ENCODE measurements at regions not wholly inside any gene's neighbourhood (a gene's known extent, or its start where the extent isn't known, plus 50 kb on each side); places are given as distances from the start of the nearest gene placed in this dataset.

GRCh38 chr13:22693691-22694090 is 487.1 kb upstream of the SGCG start:
- no peak for TF ChIP-seq SREBF2 (CRISPR knock-in tag; IDR thresholded peaks at IDR 0.05)
- TF ChIP-seq ZFX (CRISPR knock-in tag; IDR thresholded peaks at IDR 0.05) = no peak
- no peak for TF ChIP-seq MNT (conservative IDR thresholded peaks at IDR 0.05)
- no peak for TF ChIP-seq CREB1 (IDR thresholded peaks at IDR 0.05)
- TF ChIP-seq CREB1 (CRISPR knock-in tag; IDR thresholded peaks at IDR 0.05) = no peak
- TF ChIP-seq ZNF274 (IDR thresholded peaks at IDR 0.05; ENCODE audit: borderline replicate concordance, low read depth, low read length) = no peak
- no peak for TF ChIP-seq ZNF174 (CRISPR knock-in tag; IDR thresholded peaks at IDR 0.05)
- TF ChIP-seq ZNF316 (IDR thresholded peaks at IDR 0.05) = peak; percentile 32; the same call in 1 of the 2 replicates
- TF ChIP-seq CTCF (IDR thresholded peaks at IDR 0.05 in 2 of 3, conservative IDR thresholded peaks at IDR 0.05 in 1 of 3; ENCODE audit: insufficient read depth in 2 of 3, low read depth in 1 of 3, low read length in 3 of 3) = no peak
- no peak for TF ChIP-seq PCBP2 (IDR thresholded peaks at IDR 0.05; ENCODE audit: low read depth, low read length, poor library complexity, severe bottlenecking)
- TF ChIP-seq SRF (CRISPR knock-in tag; IDR thresholded peaks at IDR 0.05) = no peak
- TF ChIP-seq SOX6 (IDR thresholded peaks at IDR 0.05) = no peak
- no peak for TF ChIP-seq ATF6 (CRISPR knock-in tag; IDR thresholded peaks at IDR 0.05)
- TF ChIP-seq POLR2AphosphoS2 (IDR thresholded peaks at IDR 0.05; ENCODE audit: low read length) = no peak
- TF ChIP-seq SLC30A9 (CRISPR knock-in tag; IDR thresholded peaks at IDR 0.05) = no peak
